Nucleus accumbens (tissue), 56 donors: ENCODE measurements at regions not wholly inside any gene's neighbourhood (a gene's known extent, or its start where the extent isn't known, plus 50 kb on each side); places are given as distances from the start of the nearest gene placed in this dataset.

Source experiments
- DNase-seq, 56 donors: peaks; one replicate each; lab custom pipeline; 2025; lab: John Stamatoyannopoulos, UW

DNA sequence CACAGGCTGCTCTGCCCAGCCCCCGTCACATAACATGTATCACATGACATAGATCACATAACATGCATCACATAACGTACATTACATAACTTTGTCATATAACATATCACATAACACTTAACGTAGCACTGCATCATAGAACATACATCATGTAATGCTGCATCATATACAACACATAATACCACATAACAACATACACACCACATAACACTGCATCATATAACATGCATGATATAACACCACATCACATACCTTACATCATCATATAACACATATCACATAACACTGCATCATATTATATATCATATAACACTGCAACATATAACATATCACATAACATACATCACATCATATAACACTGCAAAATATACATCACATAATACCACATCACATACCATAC lies 83.8 kb downstream of the AXIN2 start:
- DNase-seq: no peak

DNA sequence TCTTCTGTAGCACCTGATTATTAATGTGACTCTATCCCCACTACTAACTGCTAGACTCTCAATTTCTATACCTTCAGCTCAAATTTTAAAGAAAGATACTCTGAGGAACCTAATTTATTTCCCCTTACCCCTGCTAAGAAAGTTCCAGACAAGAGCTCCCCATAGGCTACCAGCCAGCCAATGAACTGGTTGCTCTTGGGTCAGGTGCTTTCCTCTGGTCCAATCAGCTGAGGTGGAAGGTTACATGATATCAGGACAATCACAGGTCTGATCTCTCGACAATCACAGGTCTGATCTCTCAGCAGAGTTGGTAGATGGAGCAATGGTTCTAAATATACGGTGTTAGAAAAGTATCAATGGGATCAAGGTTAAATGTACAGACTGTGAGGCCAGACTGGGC lies 86.8 kb downstream of the AXIN2 start:
- no peak for DNase-seq

DNA sequence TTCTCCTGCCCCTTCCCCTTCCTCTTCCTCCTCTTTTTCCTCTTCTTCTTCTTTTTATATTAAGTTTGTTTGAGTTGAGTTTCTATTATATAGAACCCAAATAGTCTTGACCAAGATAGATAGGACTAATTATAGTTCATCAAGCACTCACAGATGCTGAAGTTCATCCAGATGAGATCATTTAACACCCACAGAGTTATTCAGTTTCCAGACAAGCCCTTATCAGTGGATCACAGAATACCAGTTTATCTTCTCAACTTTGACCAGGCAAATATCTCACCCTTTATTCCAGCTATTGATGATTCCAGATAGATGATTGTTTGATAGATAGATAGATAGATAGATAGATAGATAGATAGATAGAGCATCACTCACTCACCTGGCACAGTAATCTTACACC lies 87.5 kb downstream of the AXIN2 start:
- DNase-seq: no peak

DNA sequence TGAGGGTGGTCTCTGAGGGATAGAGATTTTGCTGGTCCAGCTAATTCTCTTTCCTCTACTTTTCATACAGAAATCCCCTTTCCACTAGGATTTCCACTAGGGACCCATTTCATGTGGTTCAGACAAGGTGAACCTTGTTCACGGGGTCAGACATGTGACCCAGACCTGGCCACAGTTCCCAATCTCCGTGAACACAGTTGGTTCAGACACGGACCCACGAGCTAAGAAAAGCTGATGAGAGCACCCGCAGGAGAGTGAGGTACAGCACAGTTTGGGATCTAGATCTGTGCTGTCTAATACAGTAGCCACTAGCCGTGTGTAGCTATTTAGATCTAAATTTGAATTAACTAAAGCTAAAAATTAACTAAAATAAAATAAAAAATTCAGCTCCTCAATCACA lies 88.1 kb downstream of the AXIN2 start:
- no peak for DNase-seq

DNA sequence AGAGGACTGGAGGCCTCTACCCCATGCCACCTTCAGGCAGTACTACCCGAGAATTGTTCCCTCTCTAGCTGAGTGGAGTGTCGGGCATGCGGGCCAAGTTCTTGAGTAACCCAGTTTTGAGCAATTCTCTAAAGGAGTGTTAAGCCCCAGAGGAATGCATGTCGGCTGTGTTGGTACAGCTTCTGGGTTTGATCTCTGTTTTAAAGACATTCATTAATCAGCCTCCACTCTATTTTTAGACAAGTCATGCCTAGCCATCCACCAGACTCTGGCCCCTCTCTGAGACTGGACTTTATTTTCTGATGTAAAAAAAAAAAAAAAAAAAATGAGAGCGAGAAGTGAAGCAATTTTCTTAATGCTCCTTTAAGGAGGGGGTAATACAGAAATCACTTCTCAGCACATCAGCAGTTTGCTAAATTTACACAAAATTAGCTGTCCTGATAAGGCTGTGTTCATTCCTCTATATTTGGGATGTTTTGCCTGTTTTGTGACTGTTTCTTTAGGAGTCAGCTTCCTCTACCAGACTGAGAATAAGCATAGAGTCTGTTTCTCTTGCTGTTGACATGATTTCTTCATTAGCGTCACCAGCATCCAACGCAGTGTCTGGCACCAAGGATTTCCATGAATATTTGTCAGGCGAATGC lies 88.7 kb downstream of the AXIN2 start:
- DNase-seq: peak in 2 of 56 donors; percentile 9 to 10

DNA sequence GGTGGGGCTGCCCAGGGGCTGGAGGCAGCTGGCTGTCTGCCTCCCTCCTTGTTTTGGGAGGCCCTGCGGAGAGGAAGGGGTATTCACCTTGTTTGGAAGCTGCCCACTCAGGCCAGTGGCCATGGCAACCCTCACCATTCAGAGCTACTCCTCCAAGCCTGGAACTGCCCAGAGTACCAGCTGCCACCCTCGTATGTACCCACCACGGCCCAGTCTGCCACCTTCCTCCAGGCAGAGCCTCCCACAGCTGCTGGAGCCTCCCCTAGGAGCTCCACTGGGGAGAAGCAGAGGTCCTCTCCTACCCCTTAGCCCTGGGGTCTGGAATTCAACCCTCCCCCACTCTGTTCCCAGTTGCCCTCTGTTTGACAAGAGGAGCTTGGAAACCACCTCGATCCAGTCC lies 90.7 kb downstream of the AXIN2 start:
- DNase-seq: no peak

DNA sequence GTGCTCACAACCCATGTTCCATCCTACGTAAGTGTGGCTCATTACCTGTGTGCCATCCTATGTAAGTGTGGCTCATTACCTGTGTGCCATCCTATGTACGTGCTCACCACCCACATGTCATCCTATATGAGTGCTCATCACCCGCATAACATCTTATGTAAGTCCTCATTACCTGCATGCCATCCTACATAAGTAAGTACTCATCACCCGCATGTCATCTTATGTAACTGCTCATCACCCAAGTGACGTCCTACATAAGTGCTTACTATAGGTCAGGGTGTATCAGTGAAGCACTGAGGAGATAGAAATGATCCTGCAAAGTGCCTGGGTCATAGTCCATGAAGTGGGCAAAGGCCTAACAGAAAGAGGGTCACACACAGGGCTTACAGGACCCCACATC lies 93.1 kb downstream of the AXIN2 start:
- DNase-seq: no peak

DNA sequence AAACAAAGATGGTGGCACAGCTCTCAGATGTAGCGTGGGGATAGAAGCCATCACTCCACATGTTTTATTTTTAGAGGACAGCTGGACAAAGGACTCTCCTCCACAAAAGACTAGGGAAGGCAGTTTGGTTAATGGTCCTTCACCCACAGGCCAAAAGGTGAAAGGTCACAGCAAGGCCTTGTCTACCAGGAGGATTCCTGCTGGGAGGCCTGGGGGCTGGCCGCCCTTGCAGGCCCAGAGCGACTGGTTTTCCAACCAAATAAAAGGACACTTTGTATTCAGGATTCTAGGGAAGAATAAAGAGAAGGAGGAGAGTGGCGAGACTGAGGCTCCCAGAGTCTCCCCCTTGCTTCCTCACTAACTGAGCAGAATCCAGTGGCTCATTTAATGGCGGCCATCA lies 94.3 kb downstream of the AXIN2 start:
- no peak for DNase-seq

DNA sequence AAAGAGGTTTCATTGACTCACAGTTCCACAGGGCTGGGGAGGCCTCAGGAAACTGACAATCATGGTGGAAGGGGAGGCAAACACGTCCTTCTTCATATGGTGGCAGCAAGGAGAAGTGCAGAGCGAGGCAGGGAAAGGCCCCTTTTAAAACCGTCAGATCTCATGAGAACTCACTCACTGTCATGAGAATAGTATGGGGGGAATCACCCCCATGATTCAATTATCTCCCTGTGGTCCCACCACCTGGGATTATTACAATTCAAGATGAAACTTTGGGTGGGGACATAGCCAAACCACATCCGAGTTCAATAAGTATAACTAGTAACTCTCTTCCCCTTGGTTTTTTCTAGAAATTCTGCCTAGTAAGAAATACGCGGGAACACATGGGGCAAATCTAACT lies 94.9 kb downstream of the AXIN2 start:
- DNase-seq: no peak

DNA sequence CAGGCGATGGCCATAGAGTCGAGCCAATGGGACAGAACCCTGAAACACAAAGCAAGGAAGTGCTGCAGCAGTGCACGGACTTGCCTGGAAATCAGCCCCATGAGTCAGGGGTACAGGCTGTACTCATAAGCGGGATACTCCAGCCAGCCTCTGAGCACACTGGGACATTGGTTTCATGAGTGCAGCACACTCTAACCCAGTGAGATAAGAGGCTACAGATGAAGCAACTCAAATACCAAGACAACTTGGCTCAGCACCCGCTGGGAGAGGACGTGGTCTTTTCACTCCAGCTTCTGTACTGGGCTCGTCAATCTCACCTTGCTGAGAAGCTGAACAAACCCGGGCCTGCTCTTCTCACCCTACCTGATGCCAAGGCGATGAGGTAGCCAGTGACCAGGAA lies 98.2 kb downstream of the AXIN2 start:
- no peak for DNase-seq

DNA sequence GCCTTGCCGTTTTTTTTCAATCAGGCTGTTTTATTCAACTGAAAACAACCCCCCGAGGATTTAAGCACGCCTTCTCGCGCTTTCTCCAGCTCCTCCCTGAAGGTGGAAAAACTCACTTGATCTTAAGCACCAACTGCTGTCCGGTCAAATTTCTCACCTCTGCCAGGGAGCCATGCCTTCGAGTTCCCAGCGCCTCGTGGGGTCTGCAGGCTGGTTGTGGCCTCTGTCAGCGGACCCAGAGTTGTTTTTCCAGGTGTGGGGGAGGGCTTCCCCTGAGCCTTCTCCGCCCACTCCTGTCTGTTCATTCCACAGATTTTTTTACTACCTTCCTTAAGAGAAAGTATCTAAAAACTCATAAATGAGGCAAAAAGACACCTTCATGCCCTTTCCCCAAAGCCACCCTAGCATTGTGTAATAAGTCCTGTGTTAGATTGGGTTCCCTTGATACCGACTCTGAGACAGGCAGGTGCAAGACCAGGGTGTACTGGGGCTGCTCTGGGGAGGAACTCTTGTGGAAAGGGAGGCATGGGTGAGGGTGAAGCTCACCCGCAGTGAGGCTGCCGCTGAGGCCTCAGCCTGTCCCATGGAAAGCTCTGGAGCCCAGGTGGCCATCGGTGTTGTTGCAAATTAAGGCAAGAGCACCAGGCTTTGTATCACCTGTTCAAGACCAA lies 101.6 kb downstream of the AXIN2 start:
- peak in 6 of 56 donors; percentile 3 to 33 (median 10) for DNase-seq

DNA sequence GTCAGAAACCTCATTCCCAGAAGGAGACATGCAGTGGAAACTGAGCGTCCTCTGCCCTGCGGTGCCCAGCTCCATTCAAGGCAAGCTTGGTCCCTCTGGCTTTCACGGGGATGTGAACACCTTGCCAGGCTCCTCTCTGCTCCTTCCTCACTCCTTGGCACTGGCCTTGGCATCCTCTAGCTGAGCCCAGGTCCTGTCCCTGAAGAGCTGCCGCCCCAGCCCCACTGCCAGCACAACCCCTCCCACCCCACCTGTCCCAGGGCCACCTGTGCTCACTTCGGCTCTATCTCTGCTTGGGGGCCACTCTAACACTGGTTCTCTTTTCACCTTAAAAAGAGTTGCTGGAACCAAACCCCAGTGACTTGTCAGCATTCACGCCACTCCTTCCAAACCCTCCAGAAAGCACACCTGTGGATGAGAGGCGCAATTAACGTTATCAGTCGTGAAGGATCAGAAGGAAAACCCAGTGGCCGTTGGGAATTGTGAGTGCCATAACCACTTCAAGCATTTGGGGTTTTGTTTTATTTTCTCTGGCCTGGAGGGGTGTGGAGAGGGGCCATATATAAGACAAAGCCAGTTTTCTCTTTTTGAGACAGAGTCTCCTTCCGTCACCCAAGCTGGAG lies 103.7 kb downstream of the AXIN2 start:
- no peak for DNase-seq

DNA sequence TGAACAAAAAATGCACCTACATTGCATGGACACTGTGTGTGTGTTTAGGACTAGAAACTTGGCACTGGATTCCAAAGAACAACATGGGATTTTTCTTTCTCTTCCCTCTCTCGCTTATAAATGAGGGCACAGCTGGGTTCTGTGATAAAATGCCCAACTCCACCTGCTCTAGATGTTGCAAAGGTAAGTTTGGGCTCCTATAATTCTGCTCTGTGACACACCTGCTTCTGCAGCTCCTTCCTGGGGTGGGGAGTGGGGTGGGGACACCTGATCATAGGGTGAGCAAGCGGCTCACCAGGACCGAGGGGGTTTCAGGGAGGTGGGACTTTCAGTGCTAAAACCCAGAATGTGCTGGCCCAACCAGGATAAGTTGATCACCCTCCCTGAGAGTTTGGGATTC lies 104.3 kb downstream of the AXIN2 start:
- no peak for DNase-seq

DNA sequence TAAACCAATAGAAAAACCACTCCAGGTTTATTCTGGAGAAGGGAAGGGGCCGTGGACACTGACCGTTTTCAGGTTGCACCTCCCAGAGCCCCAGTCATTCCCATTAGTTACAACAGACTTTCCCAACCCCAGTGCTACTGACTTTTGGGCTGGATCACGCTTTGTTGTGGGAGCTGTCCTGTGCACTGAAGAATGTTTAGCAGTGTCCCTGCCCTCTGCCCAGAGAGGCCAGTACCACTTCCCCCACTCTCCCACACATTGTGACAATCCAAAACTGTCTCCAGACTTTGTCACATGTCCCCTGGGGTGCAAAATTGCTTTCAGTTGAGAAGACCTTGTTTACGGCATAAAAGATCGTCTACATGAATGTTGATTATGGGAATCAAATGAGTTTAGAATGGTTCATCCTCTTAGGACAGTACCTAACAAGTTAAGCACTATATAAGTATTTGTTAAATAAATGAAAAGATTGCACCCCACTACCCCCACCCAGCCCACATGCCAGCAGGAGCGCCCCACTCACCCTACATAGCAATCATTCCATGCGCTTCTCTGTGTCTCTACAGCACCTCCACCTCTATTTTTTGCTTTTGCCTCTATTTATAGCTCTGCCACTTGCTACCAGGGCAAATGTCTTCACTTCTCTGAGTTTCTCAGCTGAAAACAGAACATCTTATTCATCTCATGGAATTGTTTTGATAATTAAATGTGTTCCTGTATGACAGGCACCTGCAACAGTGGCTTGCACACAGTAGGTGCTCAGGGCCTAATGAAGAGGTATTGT lies 104.9 kb downstream of the AXIN2 start:
- DNase-seq: no peak

DNA sequence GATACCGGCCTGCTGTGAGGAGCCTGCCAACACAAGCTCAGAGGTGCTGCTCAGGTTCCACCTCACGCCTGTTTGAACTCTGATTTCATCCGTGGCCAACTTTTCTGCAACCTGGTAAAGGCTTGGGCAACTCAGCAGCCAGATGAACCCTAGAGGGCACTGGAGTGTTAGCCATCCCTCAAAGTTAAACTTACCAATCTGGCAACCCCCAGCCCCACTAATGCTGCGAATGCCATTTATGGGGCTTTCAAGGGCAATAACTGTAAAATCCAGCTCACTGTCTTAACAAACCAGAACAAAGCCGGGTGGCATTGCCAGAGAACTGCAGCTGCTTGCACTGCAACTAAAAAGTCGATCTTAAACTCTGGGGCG lies 105.5 kb downstream of the AXIN2 start:
- peak in 2 of 56 donors; percentile 12 to 16 for DNase-seq

DNA sequence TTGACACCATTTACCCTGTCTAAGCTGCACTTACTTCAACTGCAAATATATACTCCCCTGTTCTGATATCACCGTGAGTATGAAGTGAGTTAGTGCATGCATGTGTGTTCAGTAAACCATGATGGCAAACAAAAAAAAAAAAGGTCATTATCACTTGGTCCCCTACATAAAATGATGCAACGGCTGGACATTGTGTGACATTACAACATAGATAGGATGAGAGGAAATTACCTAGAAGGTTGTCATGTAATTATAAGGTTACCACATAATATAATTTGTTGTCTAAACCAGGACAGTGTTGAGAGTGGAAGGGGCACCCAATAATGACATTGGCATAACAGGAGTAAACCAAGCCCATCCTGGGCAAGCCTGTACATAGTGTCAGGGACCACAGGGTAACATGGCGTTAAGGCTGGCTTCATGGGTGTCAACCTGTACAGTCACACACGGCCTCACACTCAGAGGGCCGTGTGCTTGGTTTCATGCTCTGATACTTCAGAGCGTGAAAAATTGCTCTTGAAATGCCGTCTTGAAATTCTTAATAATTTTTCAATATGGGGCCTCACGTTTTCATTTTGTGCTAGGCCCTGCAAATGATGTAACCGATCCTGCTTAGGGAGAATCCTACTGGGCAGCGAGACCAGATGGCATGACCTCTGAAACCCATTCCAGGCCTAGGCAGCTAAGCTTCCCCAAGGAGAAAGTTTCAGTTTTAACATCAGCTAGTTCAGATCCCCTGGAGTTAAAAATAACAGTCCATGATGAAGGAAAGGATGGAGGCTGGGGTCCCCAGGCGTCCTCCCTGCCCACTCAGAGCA lies 106.1 kb downstream of the AXIN2 start:
- DNase-seq: no peak

DNA sequence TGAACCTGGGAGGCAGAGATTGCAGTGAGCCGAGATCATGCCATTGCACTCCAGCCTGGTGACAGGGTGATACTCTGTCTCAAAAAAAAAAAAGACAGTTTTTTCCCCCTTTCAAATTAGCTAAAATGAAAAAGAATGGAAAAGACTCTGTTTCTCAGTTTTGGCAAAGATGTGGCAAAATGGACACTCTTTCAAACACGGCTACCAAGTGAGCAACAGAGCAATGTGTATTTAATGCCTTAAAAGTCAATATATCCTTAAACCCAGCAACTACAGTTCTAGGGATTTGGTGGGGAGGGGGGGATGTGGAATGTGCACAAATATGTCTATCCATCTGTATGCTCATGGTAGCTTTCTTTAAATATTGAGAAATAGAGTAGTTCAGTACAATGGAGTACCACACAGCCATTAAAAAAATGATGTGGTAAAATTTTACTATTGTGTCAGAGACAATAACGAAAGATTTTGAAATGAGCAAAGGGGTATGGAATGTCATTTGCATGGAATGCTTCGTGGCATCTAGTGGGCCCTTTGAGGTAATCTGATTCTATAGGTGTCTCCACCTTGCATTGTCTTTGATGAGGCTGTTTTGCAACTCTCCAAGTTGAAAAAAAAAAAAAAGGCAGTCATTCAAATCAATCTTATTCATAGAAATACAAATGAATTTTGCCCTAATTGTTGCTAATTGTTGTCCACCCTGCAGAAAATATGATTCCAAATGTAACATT lies 108.1 kb downstream of the AXIN2 start:
- no peak for DNase-seq

DNA sequence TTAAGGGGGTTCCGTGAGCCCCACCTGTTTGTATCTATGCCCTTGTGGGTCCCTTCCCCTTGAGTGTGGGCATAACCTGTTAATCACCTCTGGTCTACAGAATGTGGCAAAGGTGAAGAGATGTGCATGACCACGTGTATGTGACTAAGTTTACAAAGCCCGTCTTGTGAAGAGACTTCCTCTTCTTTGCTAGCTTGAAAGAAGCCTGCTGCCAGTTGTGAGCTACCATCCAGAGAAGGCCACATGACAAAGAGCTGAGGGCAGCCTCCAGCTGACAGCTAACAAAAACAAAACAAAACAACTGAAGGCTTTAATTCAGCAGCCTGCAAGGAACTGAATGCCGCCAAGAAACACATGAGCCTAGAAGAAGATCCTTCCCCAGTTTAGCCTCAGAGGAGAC lies 112.0 kb downstream of the AXIN2 start:
- no peak for DNase-seq

DNA sequence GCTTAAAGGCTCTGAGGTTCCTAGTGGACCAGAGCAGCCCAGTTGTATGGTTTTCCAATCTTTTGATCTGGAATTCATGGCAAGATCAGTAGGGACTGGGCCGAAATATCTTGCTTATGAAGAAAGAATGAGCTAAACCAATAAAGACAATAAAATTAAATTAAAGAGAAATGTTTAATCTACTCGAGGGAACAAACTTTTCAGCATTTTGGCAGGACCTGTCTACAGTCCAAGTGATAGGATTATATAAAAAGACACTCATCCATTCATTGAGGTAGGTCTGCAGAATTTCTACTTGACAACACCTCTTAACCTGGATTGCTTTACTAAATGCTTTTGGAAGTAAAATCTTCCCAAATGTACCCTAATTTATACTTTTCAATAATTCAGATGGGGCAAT lies 113.6 kb downstream of the AXIN2 start:
- DNase-seq: no peak
